Kidney capillary endothelial cell (primary cell): ENCODE measurements at regions not wholly inside any gene's neighbourhood (a gene's known extent, or its start where the extent isn't known, plus 50 kb on each side); places are given as distances from the start of the nearest gene placed in this dataset.

Experiments used
- DNase-seq: peaks from one replicate; pipeline ENCODE4 v3.0.0-alpha.2; 2018; ENCODE audit warnings: low spot score

DNA sequence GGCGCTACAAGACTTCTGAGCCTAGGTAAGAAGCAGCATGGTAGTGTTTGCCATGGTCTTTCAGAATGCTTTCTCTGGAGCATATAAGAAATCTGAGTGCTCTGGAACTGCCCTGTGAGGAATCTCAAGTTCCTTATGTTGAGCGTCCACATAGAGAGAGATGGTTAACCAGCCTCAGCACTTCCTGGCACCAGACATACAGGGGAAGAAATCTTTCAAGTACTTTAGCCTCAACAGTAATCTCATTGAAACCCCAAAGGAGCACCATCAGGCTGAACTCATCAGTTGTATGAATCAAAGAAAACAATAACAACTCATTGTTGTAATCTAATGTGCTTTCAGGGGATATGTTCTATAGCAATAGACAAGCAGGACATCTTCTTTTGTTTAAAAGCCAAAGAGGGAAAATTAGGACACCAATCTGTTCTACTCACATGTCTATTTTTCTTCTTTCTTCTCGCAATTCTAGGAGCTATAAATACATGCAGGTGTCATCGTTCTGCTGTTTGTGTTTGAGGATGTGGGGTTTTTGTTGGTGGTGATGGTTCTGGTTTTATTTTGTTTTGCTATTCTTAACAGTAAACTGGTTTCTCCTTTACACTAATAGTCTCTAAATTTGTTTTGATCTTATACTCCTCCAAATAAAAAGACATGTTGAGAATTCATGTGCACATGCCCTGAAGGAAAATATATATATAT lies 1145.0 kb upstream of the LRRN3 start:
- DNase-seq = no peak

DNA sequence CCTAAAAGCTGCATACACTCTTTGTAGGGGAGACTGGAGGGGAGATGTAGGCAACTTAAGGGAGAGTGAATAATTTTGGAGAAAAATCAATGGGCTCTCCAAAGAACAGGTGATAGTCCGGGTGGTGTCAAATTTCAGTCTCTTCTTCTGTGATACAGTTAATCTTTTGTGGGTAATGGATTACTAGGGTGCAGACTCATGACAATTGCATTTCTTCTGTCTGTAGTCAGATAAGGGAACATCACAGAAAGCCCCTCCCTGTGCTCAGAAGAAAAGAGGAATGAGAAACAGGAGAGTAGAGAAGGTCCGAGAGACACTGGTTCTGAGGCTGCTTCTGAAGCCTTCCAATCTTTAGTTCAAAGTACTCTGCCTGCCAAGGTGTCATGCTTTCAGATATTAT lies 1140.7 kb upstream of the LRRN3 start:
- no peak for DNase-seq

GRCh38 chr7:109950821-109951564 lies 1139.9 kb upstream of the LRRN3 start:
- no peak for DNase-seq

GRCh38 chr7:109951565-109951928 lies 1139.4 kb upstream of the LRRN3 start:
- no peak for DNase-seq

- DNase-seq = no peak
Observed at GRCh38 chr7:109955986-109956385, 1134.9 kb upstream of the LRRN3 start.

GRCh38 chr7:109956916-109957315 lies 1134.0 kb upstream of the LRRN3 start:
- no peak for DNase-seq

- no peak for DNase-seq
Observed at GRCh38 chr7:109963741-109964140, 1127.2 kb upstream of the LRRN3 start.

DNA sequence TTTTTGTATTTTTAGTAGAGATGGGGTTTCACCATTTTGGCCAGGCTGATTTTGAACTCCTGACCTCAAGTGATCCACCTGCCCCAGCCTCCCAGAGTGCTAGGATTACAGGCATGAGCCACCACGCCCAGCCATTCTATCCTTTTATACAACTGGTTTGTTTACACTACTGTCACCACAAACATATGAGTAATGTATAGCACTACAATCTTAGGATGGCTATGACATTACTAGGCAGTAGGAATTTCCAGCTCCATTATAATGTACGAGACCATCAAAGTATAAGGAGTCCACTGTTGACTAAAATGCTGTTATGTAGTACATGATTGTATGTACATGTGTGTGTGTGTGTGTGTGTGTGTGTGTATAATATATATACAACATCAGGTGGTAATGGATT lies 1126.1 kb upstream of the LRRN3 start:
- no peak for DNase-seq

DNA sequence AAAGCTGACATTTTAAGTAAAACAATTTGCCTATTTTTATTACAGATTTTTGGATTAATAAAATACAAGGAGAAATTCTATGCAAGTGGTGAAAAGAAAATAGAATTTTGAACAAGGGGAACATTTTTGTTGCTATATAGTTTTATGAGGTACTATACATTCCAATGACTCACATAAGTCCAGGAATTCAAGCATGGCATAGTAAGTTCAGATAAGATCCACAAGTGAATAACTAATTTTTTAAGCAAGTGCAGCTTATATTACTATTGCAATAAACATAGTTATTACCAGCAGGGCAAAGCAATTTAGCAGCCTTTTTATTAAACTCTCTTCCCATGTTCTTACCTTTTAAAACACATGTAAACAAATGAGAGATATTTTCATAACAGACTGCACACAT lies 1123.5 kb upstream of the LRRN3 start:
- DNase-seq = no peak

DNA sequence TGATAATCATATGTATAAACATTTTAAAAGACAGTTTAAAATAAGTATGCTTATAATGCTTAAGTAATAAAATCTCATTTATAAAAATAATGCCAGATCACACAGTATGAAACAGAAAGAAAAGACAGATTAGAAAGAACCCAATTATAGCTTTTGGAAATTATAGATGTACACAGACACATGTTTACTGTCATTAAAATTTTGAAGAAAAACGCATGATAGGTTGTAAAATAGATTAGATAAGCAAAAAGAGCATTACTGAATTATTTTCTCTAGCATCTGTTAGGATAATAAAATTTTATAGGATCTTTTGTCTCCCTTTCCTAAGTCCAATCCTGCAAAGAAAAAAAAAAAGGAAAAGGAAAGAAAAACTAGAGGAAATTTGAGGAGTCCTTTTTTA lies 1107.3 kb upstream of the LRRN3 start:
- DNase-seq = no peak

DNA sequence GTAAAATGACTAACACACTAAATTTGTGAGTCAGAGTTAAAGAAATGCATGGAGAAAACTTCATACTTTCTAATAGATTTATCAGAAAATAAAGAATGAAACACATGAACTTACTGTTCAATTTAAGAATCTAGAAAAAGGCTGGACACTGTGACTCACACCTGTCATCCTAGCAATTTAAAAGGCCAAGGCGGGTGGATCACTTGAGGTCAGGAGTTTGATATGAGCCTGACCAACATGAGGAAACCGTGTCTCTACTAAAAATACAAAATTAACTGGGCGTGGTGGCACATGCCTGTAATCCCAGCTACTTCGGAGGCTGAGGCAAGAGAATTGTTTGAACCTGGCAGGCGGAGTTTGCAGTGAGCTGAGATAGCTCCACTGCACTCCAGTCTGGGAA lies 1106.2 kb upstream of the LRRN3 start:
- DNase-seq = no peak

GRCh38 chr7:109986701-109987100 lies 1104.2 kb upstream of the LRRN3 start:
- no peak for DNase-seq

- DNase-seq = no peak
Observed at GRCh38 chr7:109996411-109996810, 1094.5 kb upstream of the LRRN3 start.

GRCh38 chr7:109996927-109997326 lies 1094.0 kb upstream of the LRRN3 start:
- no peak for DNase-seq

DNA sequence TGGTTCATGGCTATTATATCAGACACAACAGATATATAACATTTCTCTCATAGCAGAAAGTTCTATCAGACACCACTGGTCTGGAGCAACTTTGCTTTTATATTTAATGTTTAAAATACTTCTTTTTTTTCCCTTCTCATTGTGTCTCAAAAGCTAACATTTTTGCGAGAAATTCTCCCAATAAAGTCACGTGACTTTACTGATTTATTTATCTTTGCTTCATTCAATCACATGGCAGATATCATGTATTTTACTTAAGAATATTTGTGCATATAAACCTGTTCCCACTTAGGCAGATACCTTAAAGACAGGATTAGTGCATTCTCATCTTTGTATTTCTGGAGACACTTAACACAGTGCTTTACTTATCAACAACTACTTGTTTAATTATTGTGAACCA lies 1093.1 kb upstream of the LRRN3 start:
- no peak for DNase-seq

DNA sequence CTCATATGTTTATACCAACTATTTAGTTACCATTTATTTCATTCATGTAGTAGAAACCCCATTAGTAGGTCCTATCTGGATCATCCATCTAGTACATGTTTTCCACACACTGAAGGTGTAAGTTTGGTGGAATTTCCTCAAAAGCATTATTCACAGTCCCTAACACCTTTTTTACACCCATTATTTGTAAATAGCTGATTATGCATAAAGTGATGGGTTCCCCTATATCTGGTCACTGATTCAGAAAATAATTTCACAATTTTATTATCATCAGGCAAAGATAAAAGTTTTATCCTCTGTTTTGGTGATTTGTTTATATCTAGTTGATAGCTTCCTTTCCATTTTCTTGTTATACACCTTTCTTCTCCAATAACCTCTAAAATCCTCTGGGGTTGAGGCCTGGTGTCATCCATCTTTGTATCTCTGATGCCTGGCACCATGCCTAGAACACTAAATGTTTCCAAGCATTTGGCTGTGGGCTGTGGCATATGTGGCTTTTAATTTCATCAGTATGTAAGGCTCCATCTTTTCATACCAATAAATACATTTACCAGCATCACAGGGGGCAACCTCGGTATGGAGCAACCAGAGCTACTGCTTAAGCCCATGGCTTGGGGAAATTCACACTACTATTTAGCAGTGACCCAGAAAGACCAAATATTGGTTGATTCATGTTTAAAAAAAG lies 1089.5 kb upstream of the LRRN3 start:
- no peak for DNase-seq

GRCh38 chr7:110003827-110004226 lies 1087.1 kb upstream of the LRRN3 start:
- no peak for DNase-seq

DNA sequence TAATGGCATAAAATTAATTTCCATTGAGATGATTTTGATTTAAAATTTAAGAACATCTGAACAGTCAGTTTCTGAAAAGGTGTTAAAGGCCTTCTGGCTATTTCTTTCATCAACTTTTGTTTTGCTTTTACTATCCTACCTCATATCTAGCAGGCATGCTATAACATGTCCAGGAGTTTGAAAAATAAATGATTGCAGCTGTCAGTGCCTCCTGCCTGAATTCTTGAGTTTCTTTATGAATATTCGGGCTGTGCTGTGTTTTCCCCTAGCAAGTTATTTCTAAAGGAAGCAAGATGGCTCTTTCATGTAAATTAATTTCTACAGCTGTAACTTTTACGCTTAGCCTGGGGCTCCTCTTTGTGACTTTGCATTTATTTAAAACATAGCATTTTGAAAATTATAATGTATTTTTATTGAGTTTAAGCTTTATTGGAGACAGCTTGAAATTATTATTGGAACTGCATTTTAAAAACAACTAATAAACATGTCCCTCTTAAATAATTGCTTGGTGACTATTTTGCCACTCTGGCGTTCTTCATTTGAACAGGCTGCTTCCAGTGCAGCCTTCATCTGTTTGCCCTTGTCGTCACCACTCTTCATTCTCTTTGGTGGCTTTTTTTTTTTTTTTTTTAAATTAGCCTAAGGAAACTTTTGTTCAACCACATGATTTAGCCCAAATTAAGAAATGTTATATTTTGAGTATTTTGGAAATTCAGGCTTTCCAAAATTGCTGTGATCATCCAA lies 1083.4 kb upstream of the LRRN3 start:
- DNase-seq = no peak

DNA sequence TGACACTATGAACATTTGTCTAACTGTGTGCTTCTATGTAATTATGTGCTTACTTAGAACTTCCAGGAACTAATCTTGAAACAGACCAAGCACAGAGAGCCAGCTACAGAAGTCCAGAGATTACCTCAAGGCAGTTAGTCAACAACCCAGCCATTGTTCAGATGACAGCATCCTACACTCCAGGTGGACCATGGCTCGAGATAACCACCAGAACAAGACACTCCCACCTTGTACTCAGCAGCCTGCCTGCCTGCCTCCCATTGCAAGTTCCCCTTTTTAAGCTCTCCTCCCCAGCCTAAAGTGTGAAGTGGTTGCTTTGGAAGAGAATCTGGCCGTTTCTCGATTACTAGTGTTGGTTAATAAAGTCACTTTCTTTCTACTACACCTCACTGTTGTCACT lies 1080.6 kb upstream of the LRRN3 start:
- no peak for DNase-seq

DNA sequence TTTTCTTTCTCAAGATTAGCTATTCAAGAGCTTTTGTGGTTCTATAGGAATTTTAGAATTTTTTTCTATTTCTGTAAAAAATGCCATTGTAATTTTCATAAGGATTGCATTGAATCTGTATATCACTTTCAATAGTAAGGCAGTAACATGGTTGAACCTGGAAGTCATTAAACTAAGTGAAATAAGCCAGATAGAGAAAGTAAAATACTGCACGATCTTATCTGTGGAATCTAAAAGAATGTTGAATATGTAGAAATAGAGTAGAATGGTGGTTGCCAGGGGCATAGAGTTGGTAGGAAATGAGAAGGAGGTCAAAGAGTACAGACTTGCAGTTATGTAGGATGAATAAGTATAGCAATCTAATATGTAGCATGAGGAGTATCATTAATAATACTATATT lies 1073.5 kb upstream of the LRRN3 start:
- no peak for DNase-seq

DNA sequence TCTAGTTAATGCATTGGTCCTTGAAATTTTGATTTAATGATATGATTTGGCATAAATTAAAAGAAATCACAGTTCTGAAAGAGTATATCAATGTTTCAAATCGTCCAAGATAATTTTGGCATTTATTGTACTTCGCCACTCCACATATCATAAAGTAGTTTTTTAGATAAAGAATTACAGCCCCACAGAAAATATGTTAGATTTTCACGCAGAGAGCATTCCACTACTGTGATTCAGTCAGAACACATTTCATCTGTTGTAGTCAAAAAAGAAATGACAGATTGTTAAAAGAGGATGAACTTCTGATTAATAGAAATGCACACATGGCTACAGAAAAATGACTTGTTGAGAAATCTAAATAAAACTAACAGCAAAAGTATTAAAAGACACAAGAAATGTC lies 1063.5 kb upstream of the LRRN3 start:
- DNase-seq = no peak

- DNase-seq = no peak
Observed at GRCh38 chr7:110043519-110043918, 1047.4 kb upstream of the LRRN3 start.

DNA sequence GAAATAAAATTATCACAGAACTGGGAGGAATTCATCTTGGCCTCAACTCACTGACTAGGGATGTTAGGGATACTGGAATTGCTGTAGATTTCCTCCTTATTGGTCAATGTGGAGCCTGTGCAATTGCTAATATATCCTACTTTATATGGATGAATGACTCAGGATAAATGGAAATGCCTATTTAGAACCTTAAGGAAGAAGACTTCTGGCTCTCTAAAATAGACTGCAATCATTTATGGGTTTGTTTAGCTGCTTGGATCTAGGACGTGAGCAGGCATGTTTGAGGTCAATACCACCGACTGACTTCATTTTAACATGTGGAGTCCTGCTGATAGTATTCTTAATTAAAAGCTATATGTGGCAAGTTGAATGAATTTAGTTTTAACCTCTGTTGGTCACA lies 1040.1 kb upstream of the LRRN3 start:
- DNase-seq = no peak
